K562 (cell line): ENCODE measurements at regions not wholly inside any gene's neighbourhood (a gene's known extent, or its start where the extent isn't known, plus 50 kb on each side); places are given as distances from the start of the nearest gene placed in this dataset.

ENCODE experiments used
- ATAC-seq: fragments of 200-7000 bp; cut with Tn5 transposase; 3 replicates; pipeline ENCODE4 v1.9.1; 2020; ENCODE audit warnings: moderate library complexity
- BruUV-seq: library from RNA; stranded (reverse); fragments of 400-500 nt; replicated peaks from 2 replicates; lab custom pipeline; 2021; lab: Mats Ljungman, UMichigan
- CTCF ChIA-PET: fragments of 300-600 bp; formaldehyde crosslinking; extraction: SDS; loops from one replicate; lab custom pipeline; 2021; ENCODE audit warnings: low intra/inter-chr PET ratio; lab: Yijun Ruan, JAX
- POLR2A ChIA-PET: fragments of 300-600, 350-650 bp; sonication (Branson Sonifier 250); formaldehyde crosslinking; extraction: SDS; loops from one replicate; lab custom pipeline; 2021; ENCODE audit warnings: antibody characterized with exemption, inconsistent platforms; lab: Yijun Ruan, JAX
- DNase-seq, 4 experiments: peaks; one replicate each; pipeline versions ENCODE4 v3.0.0 to v3.0.0-alpha.2; 2011 to 2018; ENCODE audit warnings: low spot score in 3 of 4, mixed read lengths in 3 of 4; ENCODE audit errors: extremely low read depth in 1 of 4
- FAIRE-seq: peaks from 2 replicates; lab custom pipeline; 2011; peaks lifted over from hg19 to GRCh38; lab: Jason Lieb, UNC
- H2AFZ ChIP-seq: 2 replicates; pipeline ENCODE4 v1.6.0; 2011; ENCODE audit warnings: low read depth, low read length, control low read depth, inconsistent platforms
- H3K27ac ChIP-seq: fragments of 200-600 bp; 3 replicates; pipeline ENCODE4 v1.8.0; 2011; ENCODE audit warnings: low read depth, mild to moderate bottlenecking, control low read depth, inconsistent platforms, low read length, moderate library complexity, mixed read lengths; ENCODE audit errors: extremely low read depth
- H3K27me3 ChIP-seq, 2 experiments: fragments of 300-600 bp in 1 of 2; 2 replicates in 1 of 2; 3 replicates in 1 of 2; pipeline versions ENCODE4 v1.6.0 to v1.8.0; 2011; ENCODE audit warnings: inconsistent platforms in 2 of 2, low read length in 2 of 2, mild to moderate bottlenecking in 1 of 2, mixed read lengths in 1 of 2, moderate library complexity in 1 of 2; ENCODE audit not compliant: control insufficient read depth in 2 of 2, insufficient read depth in 2 of 2
- H3K36me3 ChIP-seq: fragments of 300-600 bp; 3 replicates; pipeline ENCODE4 v1.8.0; 2011; ENCODE audit warnings: mild to moderate bottlenecking, low read length, inconsistent platforms; ENCODE audit not compliant: control insufficient read depth, insufficient read depth
- H3K4me1 ChIP-seq, 2 experiments: fragments of 200-600 bp in 1 of 2; replicated peaks in 1 of 2; 2 replicates in 1 of 2; 3 replicates in 1 of 2; pipeline versions ENCODE4 v1.5.1 to v1.8.0; 2011; ENCODE audit warnings: inconsistent platforms in 2 of 2, low read length in 2 of 2, mild to moderate bottlenecking in 1 of 2, mixed read lengths in 1 of 2, moderate library complexity in 1 of 2; ENCODE audit not compliant: control insufficient read depth in 2 of 2, insufficient read depth in 2 of 2
- H3K4me2 ChIP-seq: 2 replicates; pipeline ENCODE4 v1.6.1; 2011; ENCODE audit warnings: low read length, control low read depth, inconsistent platforms, mixed read lengths; ENCODE audit not compliant: insufficient read depth
- H3K4me3 ChIP-seq: fragments of 200-600 bp; sonication (generic), shearing (Covaris generic); 2 replicates; pipeline ENCODE4 v1.5.1; 2016; ENCODE audit warnings: control low read depth, inconsistent platforms
- H3K79me2 ChIP-seq: fragments of 200-600 bp; 3 replicates; pipeline ENCODE4 v1.8.0; 2011; ENCODE audit warnings: low read length, inconsistent platforms; ENCODE audit not compliant: control insufficient read depth, insufficient read depth
- H3K9ac ChIP-seq, 2 experiments: 2 replicates each; pipeline versions ENCODE4 v1.6.0 to v1.6.1; 2011; ENCODE audit warnings: low read depth in 2 of 2, low read length in 2 of 2, control low read depth in 1 of 2, inconsistent platforms in 1 of 2, mild to moderate bottlenecking in 1 of 2, mixed read lengths in 1 of 2; ENCODE audit not compliant: insufficient read depth in 1 of 2
- H3K9me1 ChIP-seq: one replicate; pipeline ENCODE4 v1.6.0; 2011; ENCODE audit warnings: inconsistent platforms, mild to moderate bottlenecking, low read length, moderate library complexity; ENCODE audit not compliant: control insufficient read depth, insufficient read depth
- H3K9me3 ChIP-seq: replicated peaks from 2 replicates; pipeline ENCODE4 v1.5.1; 2011; ENCODE audit warnings: low read depth, low read length, inconsistent platforms; ENCODE audit not compliant: control insufficient read depth, insufficient read depth
- H4K20me1 ChIP-seq: replicated peaks from 2 replicates; pipeline ENCODE4 v1.6.1; 2011; ENCODE audit warnings: low read length, inconsistent platforms, mixed read lengths; ENCODE audit not compliant: control insufficient read depth, insufficient read depth
- ELF1 ChIP-seq: fragments of 200-800 bp; sonication (Bioruptor generic); IDR thresholded peaks from 2 replicates; pipeline ENCODE4 v1.6.1; 2016; ENCODE audit warnings: missing genetic modification characterization, missing compliant biosample characterization
- ELF2 ChIP-seq: fragments of 250-450 bp; sonication (Bioruptor Pico); IDR thresholded peaks from 2 replicates; pipeline ENCODE4 v1.5.0; 2021; ENCODE audit warnings: mild to moderate bottlenecking
- FOS ChIP-seq: IDR thresholded peaks from 3 replicates; pipeline ENCODE4 v1.6.1; 2011; ENCODE audit not compliant: insufficient read length; ENCODE audit errors: extremely low read depth
- GTF2A2 ChIP-seq: IDR thresholded peaks from 2 replicates; pipeline ENCODE4 v1.6.1; 2016; ENCODE audit warnings: mild to moderate bottlenecking, missing genetic modification characterization, missing compliant biosample characterization
- MTA2 ChIP-seq: fragments of 450-650 bp; IDR thresholded peaks from 2 replicates; pipeline ENCODE4 v1.6.1; 2016; ENCODE audit warnings: low read depth
- NCOR1 ChIP-seq: fragments of 450-650 bp; IDR thresholded peaks from 2 replicates; pipeline ENCODE4 v1.6.1; 2016; ENCODE audit warnings: mild to moderate bottlenecking, moderate library complexity
- NFE2L1 ChIP-seq: fragments of 450-650 bp; IDR thresholded peaks from 2 replicates; pipeline ENCODE4 v1.6.1; 2016; ENCODE audit warnings: missing genetic modification characterization, low read depth, mild to moderate bottlenecking, missing compliant biosample characterization, moderate library complexity, borderline replicate concordance
- PHF20 ChIP-seq: fragments of 450-650 bp; IDR thresholded peaks from 2 replicates; pipeline ENCODE4 v1.6.1; 2018; ENCODE audit not compliant: partially characterized antibody
- RNF2 ChIP-seq: sonication (generic); IDR thresholded peaks from 2 replicates; pipeline ENCODE4 v1.6.1; 2016
- SIN3B ChIP-seq: fragments of 450-650 bp; IDR thresholded peaks from 2 replicates; pipeline ENCODE4 v1.6.1; 2017; ENCODE audit warnings: low read depth, mild to moderate bottlenecking, moderate library complexity
- ZFX ChIP-seq: sonication (generic); formaldehyde crosslinking; IDR thresholded peaks from 2 replicates; pipeline ENCODE4 v1.8.0; 2022; ENCODE audit warnings: mild to moderate bottlenecking, missing genetic modification reagents, moderate library complexity
- ZNF239 ChIP-seq: fragments of 250-450 bp; sonication (Bioruptor Pico); IDR thresholded peaks from 2 replicates; pipeline ENCODE4 v1.4.0; 2020; ENCODE audit warnings: mild to moderate bottlenecking
- ZNF282 ChIP-seq: sonication (generic); formaldehyde crosslinking; IDR thresholded peaks from 2 replicates; pipeline ENCODE4 v1.8.1; 2023; ENCODE audit warnings: missing genetic modification reagents
- ZNF507 ChIP-seq: conservative IDR thresholded peaks from 2 replicates; pipeline ENCODE4 v1.6.1; 2017; ENCODE audit warnings: missing genetic modification characterization, missing compliant biosample characterization
- ZNF551 ChIP-seq: fragments of 250-450 bp; sonication (Bioruptor Pico); IDR thresholded peaks from 2 replicates; pipeline ENCODE4 v1.5.0; 2021; ENCODE audit warnings: mild to moderate bottlenecking, moderate library complexity
- ZNF583 ChIP-seq: fragments of 250-450 bp; sonication (Bioruptor Pico); IDR thresholded peaks from 2 replicates; pipeline ENCODE4 v1.4.0; 2020
- WGBS: fragments of 100-300 bp; shearing (Covaris generic); methylation state at CpG from one replicate; pipeline ENCODE4 v1.1.6; 2016; ENCODE audit warnings: low coverage, mixed read lengths; ENCODE audit not compliant: insufficient coverage; ENCODE audit errors: missing lambda C conversion rate; 5-methylcytosine and 5-hydroxymethylcytosine counted together
- in situ Hi-C: fragments of 300-500 bp; cut with MboI; formaldehyde crosslinking; loops from 4 replicates; pipeline ENCODE4 v1.15.0; 2018; ENCODE audit warnings: inconsistent platforms, mixed read lengths
- intact Hi-C: fragments of 100-400 bp; cut with micrococcal nuclease; formaldehyde crosslinking; loops from 2 replicates; pipeline ENCODE4 v1.14.2; 2022
- TF ChIP-seq, protein P1 (sequence below): sonication (generic); formaldehyde crosslinking; IDR thresholded peaks from 2 replicates; pipeline ENCODE4 v1.8.1; 2023; ENCODE audit warnings: missing genetic modification reagents, mild to moderate bottlenecking, borderline replicate concordance
- TF ChIP-seq, protein P2 (sequence below): fragments of 250-450 bp; sonication (Bioruptor Pico); IDR thresholded peaks from 2 replicates; pipeline ENCODE4 v1.4.0; 2020; ENCODE audit warnings: mild to moderate bottlenecking, moderate library complexity, borderline replicate concordance

DNA sequence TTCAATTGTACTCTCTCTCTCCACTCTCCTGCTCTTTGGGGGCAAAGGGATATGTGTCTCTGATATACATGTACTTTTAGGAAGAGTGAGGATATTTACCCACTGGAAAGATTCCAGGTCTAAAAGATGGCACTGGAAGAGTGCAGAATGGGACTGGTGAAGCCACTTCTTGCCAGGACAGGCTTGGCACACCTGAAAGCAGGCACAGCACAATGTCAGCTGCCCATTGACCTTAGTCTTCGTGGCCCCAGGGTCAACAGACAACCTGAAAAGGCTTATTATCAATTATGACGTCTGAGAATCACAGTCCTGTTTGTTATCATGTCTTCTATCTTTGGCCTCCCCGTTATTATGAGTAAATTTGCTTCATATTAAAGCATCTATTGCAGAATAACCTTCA is 86.7 kb upstream of the PAK3 start:
- WGBS: 2% methylated on average over 3 of the region's 3 CpGs
- H2AFZ ChIP-seq: no peak overlapping the region
- H3K27ac ChIP-seq: no peak overlapping the region
- no peak overlapping the region for H3K4me3 ChIP-seq
- ChIA-PET CTCF (interaction anchor here (0.7 kb wide), 1 partner anchor 41 kb away, joined by 3 read pairs; no protein-coding TSS in a partner anchor), POLR2A (no interaction called here)
- no peaks in the 10 kb centered on the region for H3K27me3 ChIP-seq
- H3K9me3 ChIP-seq: no peaks in the 10 kb centered on the region
- in situ Hi-C loops: no loop called here
- DNase-seq: no peak
- no peaks in the 10 kb centered on the region for H4K20me1 ChIP-seq
- H3K36me3 ChIP-seq: no peaks in the 10 kb centered on the region
- no peaks in the 10 kb centered on the region for H3K9me1 ChIP-seq
- intact Hi-C loops: no loop called here
- H3K79me2 ChIP-seq: no peaks in the 10 kb centered on the region
- H3K4me1 ChIP-seq: no peaks in the 10 kb centered on the region
- ATAC-seq: no peak
- H3K4me2 ChIP-seq: no peak overlapping the region
- BruUV-seq: no TSS peak
- no peak for TF ChIP-seq NCOR1
- TF ChIP-seq RNF2: no peak
- no peak for TF ChIP-seq ZNF239 (CRISPR knock-in tag)
- no peak for TF ChIP-seq NFE2L1 (tag)
- no peak for TF ChIP-seq SIN3B
- TF ChIP-seq FOS: no peak
- TF ChIP-seq ZNF507: no peak
- no peak for TF ChIP-seq ZNF583 (CRISPR knock-in tag)
- no peak for TF ChIP-seq GTF2A2 (tag)
- TF ChIP-seq ELF2 (CRISPR knock-in tag): no peak
- no peak for TF ChIP-seq ELF1
- no peak for TF ChIP-seq MTA2
- no peak for TF ChIP-seq ZFX (CRISPR knock-in tag)
- TF ChIP-seq ZNF551 (CRISPR knock-in tag): no peak
- TF ChIP-seq, protein P1, sequence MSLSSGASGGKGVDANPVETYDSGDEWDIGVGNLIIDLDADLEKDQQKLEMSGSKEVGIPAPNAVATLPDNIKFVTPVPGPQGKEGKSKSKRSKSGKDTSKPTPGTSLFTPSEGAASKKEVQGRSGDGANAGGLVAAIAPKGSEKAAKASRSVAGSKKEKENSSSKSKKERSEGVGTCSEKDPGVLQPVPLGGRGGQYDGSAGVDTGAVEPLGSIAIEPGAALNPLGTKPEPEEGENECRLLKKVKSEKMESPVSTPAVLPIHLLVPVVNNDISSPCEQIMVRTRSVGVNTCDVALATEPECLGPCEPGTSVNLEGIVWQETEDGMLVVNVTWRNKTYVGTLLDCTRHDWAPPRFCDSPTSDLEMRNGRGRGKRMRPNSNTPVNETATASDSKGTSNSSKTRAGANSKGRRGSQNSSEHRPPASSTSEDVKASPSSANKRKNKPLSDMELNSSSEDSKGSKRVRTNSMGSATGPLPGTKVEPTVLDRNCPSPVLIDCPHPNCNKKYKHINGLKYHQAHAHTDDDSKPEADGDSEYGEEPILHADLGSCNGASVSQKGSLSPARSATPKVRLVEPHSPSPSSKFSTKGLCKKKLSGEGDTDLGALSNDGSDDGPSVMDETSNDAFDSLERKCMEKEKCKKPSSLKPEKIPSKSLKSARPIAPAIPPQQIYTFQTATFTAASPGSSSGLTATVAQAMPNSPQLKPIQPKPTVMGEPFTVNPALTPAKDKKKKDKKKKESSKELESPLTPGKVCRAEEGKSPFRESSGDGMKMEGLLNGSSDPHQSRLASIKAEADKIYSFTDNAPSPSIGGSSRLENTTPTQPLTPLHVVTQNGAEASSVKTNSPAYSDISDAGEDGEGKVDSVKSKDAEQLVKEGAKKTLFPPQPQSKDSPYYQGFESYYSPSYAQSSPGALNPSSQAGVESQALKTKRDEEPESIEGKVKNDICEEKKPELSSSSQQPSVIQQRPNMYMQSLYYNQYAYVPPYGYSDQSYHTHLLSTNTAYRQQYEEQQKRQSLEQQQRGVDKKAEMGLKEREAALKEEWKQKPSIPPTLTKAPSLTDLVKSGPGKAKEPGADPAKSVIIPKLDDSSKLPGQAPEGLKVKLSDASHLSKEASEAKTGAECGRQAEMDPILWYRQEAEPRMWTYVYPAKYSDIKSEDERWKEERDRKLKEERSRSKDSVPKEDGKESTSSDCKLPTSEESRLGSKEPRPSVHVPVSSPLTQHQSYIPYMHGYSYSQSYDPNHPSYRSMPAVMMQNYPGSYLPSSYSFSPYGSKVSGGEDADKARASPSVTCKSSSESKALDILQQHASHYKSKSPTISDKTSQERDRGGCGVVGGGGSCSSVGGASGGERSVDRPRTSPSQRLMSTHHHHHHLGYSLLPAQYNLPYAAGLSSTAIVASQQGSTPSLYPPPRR: no peak
- no peak for TF ChIP-seq PHF20
- TF ChIP-seq, protein P2, sequence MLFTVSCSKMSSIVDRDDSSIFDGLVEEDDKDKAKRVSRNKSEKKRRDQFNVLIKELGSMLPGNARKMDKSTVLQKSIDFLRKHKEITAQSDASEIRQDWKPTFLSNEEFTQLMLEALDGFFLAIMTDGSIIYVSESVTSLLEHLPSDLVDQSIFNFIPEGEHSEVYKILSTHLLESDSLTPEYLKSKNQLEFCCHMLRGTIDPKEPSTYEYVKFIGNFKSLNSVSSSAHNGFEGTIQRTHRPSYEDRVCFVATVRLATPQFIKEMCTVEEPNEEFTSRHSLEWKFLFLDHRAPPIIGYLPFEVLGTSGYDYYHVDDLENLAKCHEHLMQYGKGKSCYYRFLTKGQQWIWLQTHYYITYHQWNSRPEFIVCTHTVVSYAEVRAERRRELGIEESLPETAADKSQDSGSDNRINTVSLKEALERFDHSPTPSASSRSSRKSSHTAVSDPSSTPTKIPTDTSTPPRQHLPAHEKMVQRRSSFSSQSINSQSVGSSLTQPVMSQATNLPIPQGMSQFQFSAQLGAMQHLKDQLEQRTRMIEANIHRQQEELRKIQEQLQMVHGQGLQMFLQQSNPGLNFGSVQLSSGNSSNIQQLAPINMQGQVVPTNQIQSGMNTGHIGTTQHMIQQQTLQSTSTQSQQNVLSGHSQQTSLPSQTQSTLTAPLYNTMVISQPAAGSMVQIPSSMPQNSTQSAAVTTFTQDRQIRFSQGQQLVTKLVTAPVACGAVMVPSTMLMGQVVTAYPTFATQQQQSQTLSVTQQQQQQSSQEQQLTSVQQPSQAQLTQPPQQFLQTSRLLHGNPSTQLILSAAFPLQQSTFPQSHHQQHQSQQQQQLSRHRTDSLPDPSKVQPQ (CRISPR knock-in tag): no peak
- TF ChIP-seq ZNF282: no peak
- FAIRE-seq: no peak
- no peak overlapping the region for H3K9ac ChIP-seq
